Lower lobe of right lung (tissue), 2 donors: ENCODE measurements at regions not wholly inside any gene's neighbourhood (a gene's known extent, or its start where the extent isn't known, plus 50 kb on each side); places are given as distances from the start of the nearest gene placed in this dataset.
"Not testable (repeated sequence)": the region's sequence is repeated elsewhere in the genome, so short reads cannot be mapped to it uniquely, and the experiment has no call there.

Source experiments
- ATAC-seq, 2 donors: fragments of 200-7000 bp; cut with Tn5 transposase; one replicate each; pipeline ENCODE4 v1.9.1; 2020 to 2022; ENCODE audit warnings: mild to moderate bottlenecking in 2 of 2, moderate library complexity in 2 of 2
- DNase-seq: peaks from one replicate; pipeline ENCODE4 v3.0.0-alpha.2; 2020
- H3K27ac ChIP-seq: fragments of 200-600 bp; one replicate; pipeline ENCODE4 v1.8.0; 2022
- H3K27me3 ChIP-seq: fragments of 200-600 bp; one replicate; pipeline ENCODE4 v1.8.0; 2022; ENCODE audit warnings: low read depth
- H3K36me3 ChIP-seq: fragments of 200-600 bp; one replicate; pipeline ENCODE4 v1.8.0; 2022; ENCODE audit warnings: mild to moderate bottlenecking
- H3K4me1 ChIP-seq: fragments of 200-600 bp; one replicate; pipeline ENCODE4 v1.8.0; 2022
- H3K4me3 ChIP-seq: fragments of 200-600 bp; one replicate; pipeline ENCODE4 v1.8.0; 2022; ENCODE audit warnings: mild to moderate bottlenecking
- H3K9me3 ChIP-seq: fragments of 200-600 bp; one replicate; pipeline ENCODE4 v1.8.0; 2022
- CTCF ChIP-seq: fragments of 200-600 bp; IDR thresholded peaks from one replicate; pipeline ENCODE4 v1.8.0; 2022; ENCODE audit warnings: antibody characterized with exemption, mild to moderate bottlenecking
- intact Hi-C: fragments of 100-400 bp; cut with DNase I; formaldehyde crosslinking; loops from one replicate; pipeline ENCODE4 v1.11.0; 2022
- donor health status: DM: no; HTN: yes; CAD: no; lungs with severe emphysema.

GRCh38 chr4:33091961-33092360, 2371.8 kb downstream of the PCDH7 start:
- ATAC-seq, result no peak
- no peaks in the 10 kb centered on the region for H3K36me3 ChIP-seq
- H3K4me3 ChIP-seq, result no peak overlapping the region
- TF ChIP-seq CTCF, result no peak
- H3K27me3 ChIP-seq, result no peaks in the 10 kb centered on the region
- no peak for DNase-seq
- H3K9me3 ChIP-seq, result no peaks in the 10 kb centered on the region
- intact Hi-C loops, result no loop called here
- no peaks in the 10 kb centered on the region for H3K4me1 ChIP-seq
- H3K27ac ChIP-seq, result no peak overlapping the region

- Histone ChIP-seq H3K4me3 (no peak overlapping the region), H3K27me3 (no peaks in the 10 kb centered on the region), H3K27ac (no peak overlapping the region), H3K4me1 (no peaks in the 10 kb centered on the region), H3K9me3 (no peaks in the 10 kb centered on the region), H3K36me3 (no peaks in the 10 kb centered on the region)
- intact Hi-C loops, result no loop called here
- no peak for TF ChIP-seq CTCF
- ATAC-seq (no peak), DNase-seq (no peak)
These were observed 2384.1 kb downstream of the PCDH7 start for GRCh38 chr4:33104273-33104672.

- DNase-seq (no peak), ATAC-seq (no peak)
- Histone ChIP-seq H3K27ac (no peak overlapping the region), H3K27me3 (no peaks in the 10 kb centered on the region), H3K36me3 (no peaks in the 10 kb centered on the region), H3K4me1 (no peaks in the 10 kb centered on the region), H3K9me3 (no peaks in the 10 kb centered on the region), H3K4me3 (no peak overlapping the region)
- TF ChIP-seq CTCF, result no peak
- intact Hi-C loops, result no loop called here
These were observed 2387.6 kb downstream of the PCDH7 start for GRCh38 chr4:33107814-33108213.

GRCh38 chr4:33111117-33111516, 2390.9 kb downstream of the PCDH7 start:
- Histone ChIP-seq H3K4me3 (no peak overlapping the region), H3K4me1 (no peaks in the 10 kb centered on the region), H3K27me3 (no peaks in the 10 kb centered on the region), H3K36me3 (no peaks in the 10 kb centered on the region), H3K27ac (no peak overlapping the region), H3K9me3 (no peaks in the 10 kb centered on the region)
- ATAC-seq, result no peak
- DNase-seq, result no peak
- intact Hi-C loops, result no loop called here
- no peak for TF ChIP-seq CTCF

- Histone ChIP-seq H3K4me1 (no peaks in the 10 kb centered on the region), H3K4me3 (no peak overlapping the region), H3K36me3 (no peaks in the 10 kb centered on the region), H3K27me3 (no peaks in the 10 kb centered on the region), H3K27ac (no peak overlapping the region), H3K9me3 (no peaks in the 10 kb centered on the region)
- intact Hi-C loops, result no loop called here
- ATAC-seq (no peak), DNase-seq (no peak)
- TF ChIP-seq CTCF, result no peak
These were observed 2396.7 kb downstream of the PCDH7 start for GRCh38 chr4:33116871-33117270.

GRCh38 chr4:33126002-33126401, 2405.8 kb downstream of the PCDH7 start:
- no peak for DNase-seq
- Histone ChIP-seq H3K4me3 (no peak overlapping the region), H3K9me3 (no peaks in the 10 kb centered on the region), H3K27ac (no peak overlapping the region), H3K27me3 (no peaks in the 10 kb centered on the region), H3K4me1 (no peaks in the 10 kb centered on the region), H3K36me3 (no peaks in the 10 kb centered on the region)
- no peak for TF ChIP-seq CTCF
- intact Hi-C loops, result no loop called here
- ATAC-seq, result no peak

GRCh38 chr4:33130662-33131061, 2410.5 kb downstream of the PCDH7 start:
- H3K4me3 ChIP-seq, intact Hi-C loops, H3K27me3 ChIP-seq, H3K4me1 ChIP-seq, H3K9me3 ChIP-seq, H3K36me3 ChIP-seq, ATAC-seq, H3K27ac ChIP-seq, DNase-seq: not testable (repeated sequence)
